HG03045 (cell line): ENCODE measurements at regions not wholly inside any gene's neighbourhood (a gene's known extent, or its start where the extent isn't known, plus 50 kb on each side); places are given as distances from the start of the nearest gene placed in this dataset.

Experiments used
- ATAC-seq: cut with Tn5 transposase; IDR thresholded peaks from one replicate; pipeline ENCODE4 v1.9.1; 2021; ENCODE audit warnings: mild to moderate bottlenecking, moderate library complexity; ENCODE audit not compliant: unreplicated experiment

- no peak for ATAC-seq
Observed at GRCh38 chr4:181650033-181650825, 593.0 kb upstream of the TENM3 start.

DNA sequence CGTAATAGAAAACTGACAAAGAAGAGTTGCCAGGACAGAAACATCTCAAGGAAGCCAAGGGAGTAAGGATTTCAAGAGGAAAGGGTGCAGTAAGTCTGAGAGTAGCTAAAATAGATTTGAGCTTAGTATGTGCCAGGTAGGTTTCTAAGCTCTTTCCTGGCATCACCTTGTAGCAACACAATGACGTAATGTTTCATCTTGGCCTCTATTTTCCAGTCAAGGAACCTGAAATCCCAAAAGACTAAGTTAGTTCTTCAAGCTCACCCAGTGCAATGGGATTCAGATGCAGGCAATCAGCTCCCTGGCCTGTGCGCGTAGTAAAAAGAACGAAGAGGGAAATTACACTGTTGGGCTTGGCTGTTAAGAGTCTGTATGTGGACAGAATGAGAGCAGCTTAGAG lies 586.5 kb upstream of the TENM3 start:
- ATAC-seq = no peak

DNA sequence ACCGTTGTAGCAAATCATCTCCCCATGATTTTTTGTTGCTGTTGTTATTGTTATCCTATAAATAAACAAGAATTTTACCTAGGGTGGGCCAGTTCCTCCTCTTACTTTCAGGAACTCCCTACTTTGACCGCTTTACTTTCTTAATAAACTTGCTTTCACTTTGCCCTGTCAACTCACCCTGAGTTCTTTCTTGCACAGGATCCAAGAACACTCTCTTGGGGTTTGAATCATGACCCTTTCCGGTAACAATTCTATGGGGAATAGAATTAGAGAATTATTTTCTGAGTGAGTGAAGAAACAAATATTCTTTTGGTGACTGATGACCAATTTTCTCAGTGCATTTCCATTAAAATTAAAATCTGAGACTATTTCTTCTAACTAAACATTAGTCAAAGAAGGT lies 584.0 kb upstream of the TENM3 start:
- no peak for ATAC-seq

GRCh38 chr4:181659876-181660275 lies 583.3 kb upstream of the TENM3 start:
- ATAC-seq = no peak

GRCh38 chr4:181661090-181661489 lies 582.1 kb upstream of the TENM3 start:
- no peak for ATAC-seq

DNA sequence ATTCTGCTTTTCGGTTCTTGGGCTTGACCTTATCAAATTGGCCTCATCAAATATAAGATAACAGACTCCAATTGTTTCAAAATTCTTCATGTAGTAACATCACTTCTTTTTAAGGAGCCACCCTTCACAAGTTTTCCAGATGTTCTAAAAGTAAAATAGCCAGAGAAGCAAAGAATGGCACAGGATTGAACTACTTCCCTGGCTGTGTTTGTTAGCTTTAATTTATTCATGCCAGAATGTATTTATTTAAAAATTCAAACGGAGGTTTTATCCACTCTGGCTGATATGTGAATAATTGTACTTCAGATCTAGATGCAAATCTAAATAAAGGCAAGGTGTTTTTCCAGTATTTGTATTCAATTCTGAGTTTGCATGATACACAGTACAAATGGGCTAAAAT lies 581.3 kb upstream of the TENM3 start:
- no peak for ATAC-seq

- no peak for ATAC-seq
Observed at GRCh38 chr4:181662383-181662782, 580.8 kb upstream of the TENM3 start.

DNA sequence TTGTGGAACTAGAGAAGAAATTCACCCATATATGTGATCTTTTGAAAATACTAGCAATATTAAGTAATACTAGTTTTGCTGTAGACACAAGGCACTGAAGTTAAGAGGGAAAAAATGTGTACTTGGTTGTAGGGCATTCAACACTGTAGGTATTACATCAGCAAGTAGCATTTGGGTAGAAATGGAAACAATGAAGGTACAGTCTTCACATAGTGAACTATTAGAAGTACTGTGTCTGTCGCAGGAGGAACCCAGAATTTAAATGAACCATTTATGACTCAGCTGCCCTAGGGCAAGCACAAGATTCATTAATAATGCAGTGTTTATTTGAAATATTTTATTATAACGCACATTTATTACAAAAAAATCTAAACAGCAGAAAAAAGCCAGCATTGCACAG lies 572.7 kb upstream of the TENM3 start:
- no peak for ATAC-seq

DNA sequence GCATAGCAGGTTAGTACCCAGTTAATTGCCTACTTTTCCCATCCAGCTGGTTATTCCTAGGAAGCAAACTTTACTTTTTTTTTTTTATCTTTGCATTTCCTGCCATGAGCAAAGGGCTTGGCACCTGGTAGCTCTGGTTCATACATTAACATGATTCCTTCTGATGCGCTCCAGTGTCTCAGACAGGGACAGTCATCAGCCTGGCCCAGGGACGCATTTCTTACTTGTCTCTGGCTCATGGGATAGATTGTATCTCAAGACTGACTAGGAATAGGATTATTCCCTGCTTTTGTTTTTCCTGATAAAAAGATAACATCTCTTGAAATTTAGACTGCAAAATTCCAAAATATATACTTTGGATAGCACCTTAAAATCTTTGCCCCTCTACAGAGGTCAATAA lies 571.5 kb upstream of the TENM3 start:
- no peak for ATAC-seq

- no peak for ATAC-seq
Observed at GRCh38 chr4:181672751-181673150, 570.5 kb upstream of the TENM3 start.

DNA sequence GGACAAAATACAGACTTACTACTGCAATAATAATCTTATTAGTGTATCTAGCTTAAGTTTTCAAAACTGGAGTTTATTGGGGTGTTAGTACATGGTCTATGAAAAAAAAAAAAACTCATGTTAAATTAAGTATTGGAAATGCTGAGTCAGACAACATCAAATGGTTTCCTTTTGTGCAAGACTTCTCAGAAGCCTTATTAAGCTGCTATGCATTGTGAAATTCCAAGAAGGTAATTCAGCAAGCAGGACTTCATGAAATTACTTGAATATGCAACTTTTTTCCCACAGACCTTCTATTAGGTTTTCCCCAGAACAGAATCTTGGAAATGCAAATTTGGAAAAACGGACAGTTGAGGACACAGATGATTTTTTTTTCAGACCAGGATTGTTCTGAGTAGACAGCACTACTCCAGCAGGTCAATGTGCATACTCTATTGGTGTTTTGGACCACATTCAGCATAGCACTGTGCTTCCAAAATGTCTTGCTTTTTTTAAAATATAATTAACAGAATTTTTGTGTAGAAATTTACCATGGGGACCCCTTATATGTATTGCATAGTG lies 568.8 kb upstream of the TENM3 start:
- no peak for ATAC-seq

- ATAC-seq = no peak
Observed at GRCh38 chr4:181676546-181676945, 566.7 kb upstream of the TENM3 start.

DNA sequence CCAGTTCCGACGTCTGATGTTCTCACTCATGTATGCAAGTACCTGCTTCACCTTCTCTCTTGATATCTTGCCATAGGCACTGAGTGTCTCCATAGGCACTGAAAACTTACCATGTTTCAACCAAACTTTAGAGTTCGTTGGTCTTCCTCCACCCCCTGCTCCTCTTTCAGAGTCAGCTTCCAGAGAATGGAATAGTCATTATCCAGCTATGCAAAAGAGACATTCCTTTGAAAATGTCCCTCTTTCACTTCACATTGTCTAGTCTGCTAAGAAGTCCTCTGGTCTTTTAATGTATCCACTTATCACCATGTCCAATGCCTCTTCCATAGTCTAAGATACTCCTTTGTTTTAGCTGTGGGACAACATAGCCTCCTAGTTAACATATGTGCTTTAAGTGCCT lies 566.0 kb upstream of the TENM3 start:
- ATAC-seq = no peak

GRCh38 chr4:181677621-181678020 lies 565.6 kb upstream of the TENM3 start:
- ATAC-seq = no peak

DNA sequence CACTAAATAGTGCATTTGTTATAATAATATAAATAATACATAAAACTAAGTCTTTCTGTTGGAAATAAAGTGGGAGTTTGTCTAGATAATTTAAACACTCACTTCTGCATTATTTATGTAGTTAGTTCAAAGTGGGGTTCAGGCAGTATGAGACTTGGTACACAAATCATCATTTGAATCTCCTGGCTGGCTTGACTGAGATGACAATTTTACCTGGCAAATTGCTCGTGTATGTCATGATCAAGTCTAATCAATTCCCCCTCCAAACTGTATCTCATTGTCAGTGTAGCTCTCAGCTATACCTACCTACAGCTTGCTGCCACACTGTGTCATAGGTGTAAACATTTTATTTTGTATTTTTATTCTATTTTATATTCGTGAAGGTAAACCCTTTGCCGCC lies 563.4 kb upstream of the TENM3 start:
- no peak for ATAC-seq

DNA sequence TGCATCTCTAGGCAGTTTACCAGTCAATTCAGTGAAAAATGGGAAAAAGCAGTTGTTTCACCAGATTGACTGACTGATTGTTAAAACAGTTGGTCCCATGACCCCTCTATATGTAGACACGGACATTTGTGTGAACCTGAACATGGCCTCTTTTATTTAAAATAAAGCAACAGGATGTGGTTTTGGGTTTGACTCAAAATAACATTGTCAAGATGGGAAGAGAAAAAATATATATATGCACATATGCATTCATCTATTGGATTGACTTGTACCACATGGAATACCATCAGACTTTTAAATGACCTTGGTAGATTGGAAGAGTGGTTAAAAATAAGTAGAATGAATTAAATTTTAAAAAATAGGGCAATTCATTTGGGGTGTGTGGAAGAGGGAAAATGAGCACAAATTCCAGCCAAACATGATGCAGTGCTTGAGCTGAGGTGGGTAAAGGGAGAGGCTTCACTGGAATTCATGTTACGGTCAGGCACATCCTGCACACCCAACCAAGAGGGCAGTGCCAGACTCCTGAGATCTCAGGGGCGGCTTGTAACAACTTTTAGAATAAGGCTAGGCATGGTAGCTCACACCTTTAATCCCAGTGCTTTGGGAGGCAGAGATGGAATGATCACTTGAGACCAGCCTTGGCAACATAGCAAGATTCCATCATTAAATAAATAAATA lies 560.7 kb upstream of the TENM3 start:
- no peak for ATAC-seq

- ATAC-seq = no peak
Observed at GRCh38 chr4:181684310-181684709, 558.9 kb upstream of the TENM3 start.

DNA sequence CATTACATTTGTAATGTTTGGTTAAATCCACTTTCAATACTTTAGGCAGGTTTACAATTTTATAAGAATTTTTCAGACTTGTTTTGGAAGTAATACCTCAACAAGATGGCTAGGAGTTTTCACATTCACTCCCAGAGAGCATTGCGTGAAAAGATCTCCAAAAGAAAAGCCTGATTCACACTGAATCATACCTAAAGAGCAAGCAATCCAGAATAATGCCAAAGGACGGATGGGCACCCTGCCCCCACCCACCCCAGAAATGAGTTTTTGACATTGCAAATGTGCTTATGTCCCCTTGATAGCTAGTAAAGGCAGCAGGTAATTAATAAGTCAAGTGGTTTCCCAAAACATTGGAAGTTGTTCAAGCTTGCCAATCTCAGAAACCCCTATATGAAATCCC lies 557.7 kb upstream of the TENM3 start:
- ATAC-seq = no peak

- ATAC-seq = no peak
Observed at GRCh38 chr4:181685911-181686310, 557.3 kb upstream of the TENM3 start.

- ATAC-seq = no peak
Observed at GRCh38 chr4:181687116-181687515, 556.1 kb upstream of the TENM3 start.

- ATAC-seq = no peak
Observed at GRCh38 chr4:181688432-181688831, 554.8 kb upstream of the TENM3 start.

- no peak for ATAC-seq
Observed at GRCh38 chr4:181688872-181689271, 554.3 kb upstream of the TENM3 start.
